ENCODE measurements at regions not wholly inside any gene's neighbourhood (a gene's known extent, or its start where the extent isn't known, plus 50 kb on each side); places are given as distances from the start of the nearest gene placed in this dataset.
"Not testable (repeated sequence)": the region's sequence is repeated elsewhere in the genome, so short reads cannot be mapped to it uniquely, and the experiment has no call there.

- H3K9me2 ChIP-seq (replicated peaks; ENCODE audit: insufficient read depth, low read length): no peaks in the 10 kb centered on the region
- DNase-seq: no peak
- no peaks in the 10 kb centered on the region for H3K79me2 ChIP-seq (ENCODE audit: low read length)
- H3K9ac ChIP-seq (ENCODE audit: low read length): no peak overlapping the region
- no peak overlapping the region for H3K4me3 ChIP-seq (ENCODE audit: low read length)
- H2AFZ ChIP-seq (ENCODE audit: low read length): no peak overlapping the region
- no peaks in the 10 kb centered on the region for H3K36me3 ChIP-seq (ENCODE audit: insufficient read depth, low read length)
- no peaks in the 10 kb centered on the region for H4K20me1 ChIP-seq (ENCODE audit: insufficient read depth, low read depth, low read length)
- no peak overlapping the region for H3K27ac ChIP-seq (ENCODE audit: low read length)
- no peaks in the 10 kb centered on the region for H3K27me3 ChIP-seq (ENCODE audit: low read length)
- H3K4me2 ChIP-seq (ENCODE audit: low read depth, low read length, poor library complexity, severe bottlenecking): no peak overlapping the region
- no peaks in the 10 kb centered on the region for H3K9me3 ChIP-seq (ENCODE audit: low read length)
- H3K4me1 ChIP-seq (ENCODE audit: low read length): no peaks in the 10 kb centered on the region
Observed at GRCh38 chr19:30943101-30943843, 406.0 kb downstream of the TSHZ3 start.

DNA sequence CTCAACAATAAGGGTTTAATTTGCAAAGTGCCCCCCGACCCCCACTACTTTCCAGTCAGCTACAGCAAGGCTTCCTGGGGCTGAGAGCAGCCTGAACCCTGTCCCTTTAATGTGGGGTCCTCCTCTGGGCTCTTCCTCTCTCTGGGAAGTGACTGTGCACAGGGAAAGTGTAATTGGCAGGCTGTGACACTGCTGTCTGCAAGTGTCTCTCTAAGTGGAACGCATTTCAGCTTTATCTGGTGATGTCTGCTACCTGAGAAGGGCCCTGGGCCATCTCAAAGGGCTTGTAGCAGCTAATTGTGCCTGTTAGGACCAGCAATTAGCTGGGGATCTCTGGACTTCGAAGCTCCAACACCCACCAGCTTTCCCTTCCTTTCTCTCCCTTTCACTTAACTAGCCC, 406.6 kb downstream of the TSHZ3 start:
- DNase-seq: no peak
- Histone ChIP-seq H3K4me3 (ENCODE audit: low read length) (no peak overlapping the region), H3K27me3 (ENCODE audit: low read length) (no peaks in the 10 kb centered on the region), H3K4me1 (ENCODE audit: low read length) (no peaks in the 10 kb centered on the region), H3K9me3 (ENCODE audit: low read length) (no peaks in the 10 kb centered on the region), H3K9me2 (replicated peaks; ENCODE audit: insufficient read depth, low read length) (no peaks in the 10 kb centered on the region), H3K27ac (ENCODE audit: low read length) (no peak overlapping the region), H3K79me2 (ENCODE audit: low read length) (no peaks in the 10 kb centered on the region), H4K20me1 (ENCODE audit: insufficient read depth, low read depth, low read length) (no peaks in the 10 kb centered on the region), H3K36me3 (ENCODE audit: insufficient read depth, low read length) (no peaks in the 10 kb centered on the region), H3K4me2 (ENCODE audit: low read depth, low read length, poor library complexity, severe bottlenecking) (no peak overlapping the region), H3K9ac (ENCODE audit: low read length) (no peak overlapping the region), H2AFZ (ENCODE audit: low read length) (no peak overlapping the region)

DNA sequence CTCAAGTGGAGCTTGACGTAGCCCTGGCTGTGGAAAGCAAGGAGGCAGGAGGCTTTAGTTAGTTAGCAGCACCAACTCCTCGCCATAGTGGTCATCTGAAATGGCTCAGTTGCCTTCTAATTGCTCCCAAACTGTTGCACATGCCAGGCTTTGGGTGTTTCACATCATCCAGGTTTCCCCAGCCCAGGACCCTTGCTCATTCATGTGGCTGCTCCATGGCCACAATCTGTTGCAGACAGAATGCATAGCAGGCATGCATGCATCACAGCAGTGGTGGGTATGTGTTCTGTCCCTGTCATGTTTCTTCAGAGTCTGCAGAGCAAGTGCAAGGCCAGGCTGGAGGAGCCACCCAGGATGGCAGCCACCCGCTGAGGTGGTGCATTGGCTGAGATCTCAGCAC, 407.6 kb downstream of the TSHZ3 start:
- Histone ChIP-seq H3K27ac (ENCODE audit: low read length) (no peak overlapping the region), H4K20me1 (ENCODE audit: insufficient read depth, low read depth, low read length) (no peaks in the 10 kb centered on the region), H3K9me3 (ENCODE audit: low read length) (no peaks in the 10 kb centered on the region), H3K4me1 (ENCODE audit: low read length) (no peaks in the 10 kb centered on the region), H3K36me3 (ENCODE audit: insufficient read depth, low read length) (no peaks in the 10 kb centered on the region), H3K27me3 (ENCODE audit: low read length) (no peaks in the 10 kb centered on the region), H2AFZ (ENCODE audit: low read length) (no peak overlapping the region), H3K4me3 (ENCODE audit: low read length) (no peak overlapping the region), H3K9me2 (replicated peaks; ENCODE audit: insufficient read depth, low read length) (no peaks in the 10 kb centered on the region), H3K79me2 (ENCODE audit: low read length) (no peaks in the 10 kb centered on the region), H3K9ac (ENCODE audit: low read length) (no peak overlapping the region), H3K4me2 (ENCODE audit: low read depth, low read length, poor library complexity, severe bottlenecking) (no peak overlapping the region)
- DNase-seq: no peak

DNA sequence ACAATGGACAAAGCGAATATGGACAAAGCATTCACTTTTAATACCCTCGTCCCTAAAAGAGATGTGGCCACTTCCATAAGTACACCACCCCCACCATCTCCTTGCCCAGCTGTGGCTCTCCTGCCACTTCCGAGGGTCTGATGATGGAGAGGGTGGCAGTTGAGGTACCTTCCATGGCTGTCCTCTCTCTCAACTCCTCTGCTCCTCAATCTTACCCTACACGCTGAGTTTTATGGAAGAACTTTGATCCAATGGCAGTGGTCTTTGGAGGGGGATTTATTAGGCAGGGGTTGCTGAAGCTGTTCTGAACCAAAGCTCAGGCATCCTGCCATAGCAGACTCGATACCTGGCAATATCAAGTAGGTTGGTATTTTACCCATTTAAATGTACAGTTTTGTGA, 413.0 kb downstream of the TSHZ3 start:
- no peaks in the 10 kb centered on the region for H3K9me2 ChIP-seq (replicated peaks; ENCODE audit: insufficient read depth, low read length)

GRCh38 chr19:30935146-30935545, 414.1 kb downstream of the TSHZ3 start:
- Histone ChIP-seq H4K20me1 (ENCODE audit: insufficient read depth, low read depth, low read length) (no peaks in the 10 kb centered on the region), H3K4me2 (ENCODE audit: low read depth, low read length, poor library complexity, severe bottlenecking) (no peak overlapping the region), H3K9me3 (ENCODE audit: low read length) (no peaks in the 10 kb centered on the region), H3K4me1 (ENCODE audit: low read length) (no peaks in the 10 kb centered on the region), H3K27me3 (ENCODE audit: low read length) (no peaks in the 10 kb centered on the region), H3K4me3 (ENCODE audit: low read length) (no peak overlapping the region), H3K9ac (ENCODE audit: low read length) (no peak overlapping the region), H3K27ac (ENCODE audit: low read length) (no peak overlapping the region), H3K36me3 (ENCODE audit: insufficient read depth, low read length) (no peaks in the 10 kb centered on the region), H2AFZ (ENCODE audit: low read length) (no peak overlapping the region), H3K79me2 (ENCODE audit: low read length) (no peaks in the 10 kb centered on the region), H3K9me2 (replicated peaks; ENCODE audit: insufficient read depth, low read length) (no peaks in the 10 kb centered on the region)
- no peak for DNase-seq

More for the DNA sequence above, 413.0 kb downstream of the TSHZ3 start:
- Histone ChIP-seq H4K20me1 (ENCODE audit: insufficient read depth, low read depth, low read length) (no peaks in the 10 kb centered on the region), H3K9ac (ENCODE audit: low read length) (no peak overlapping the region), H3K4me1 (ENCODE audit: low read length) (no peaks in the 10 kb centered on the region), H3K27ac (ENCODE audit: low read length) (no peak overlapping the region), H3K79me2 (ENCODE audit: low read length) (no peaks in the 10 kb centered on the region), H3K4me2 (ENCODE audit: low read depth, low read length, poor library complexity, severe bottlenecking) (no peak overlapping the region), H3K36me3 (ENCODE audit: insufficient read depth, low read length) (no peaks in the 10 kb centered on the region), H3K9me3 (ENCODE audit: low read length) (no peaks in the 10 kb centered on the region), H2AFZ (ENCODE audit: low read length) (no peak overlapping the region), H3K27me3 (ENCODE audit: low read length) (no peaks in the 10 kb centered on the region), H3K4me3 (ENCODE audit: low read length) (no peak overlapping the region)
- DNase-seq: no peak

DNA sequence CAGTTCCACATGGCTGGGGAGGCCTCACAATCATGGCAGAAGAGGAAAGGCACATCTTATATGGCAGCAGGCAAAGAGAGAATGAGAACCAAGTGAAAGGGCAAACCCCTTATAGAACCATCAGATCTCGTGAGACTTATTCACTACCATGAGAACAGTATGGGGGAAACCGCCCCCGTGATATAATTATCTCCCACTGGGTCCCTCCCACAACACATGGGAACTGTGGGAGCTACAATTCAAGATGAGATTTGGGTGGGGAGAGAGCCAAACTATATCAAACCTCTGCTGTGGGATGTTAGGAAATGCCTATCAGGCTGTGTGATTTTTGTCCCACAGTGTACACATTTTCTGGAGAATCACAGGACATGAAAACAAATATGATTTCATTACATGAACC, 415.8 kb downstream of the TSHZ3 start:
- not testable (repeated sequence) for H3K4me2 ChIP-seq (ENCODE audit: low read depth, low read length, poor library complexity, severe bottlenecking); H3K9me3 ChIP-seq (ENCODE audit: low read length); DNase-seq; H2AFZ ChIP-seq (ENCODE audit: low read length); H3K4me3 ChIP-seq (ENCODE audit: low read length); H3K27me3 ChIP-seq (ENCODE audit: low read length); H3K9ac ChIP-seq (ENCODE audit: low read length); H3K79me2 ChIP-seq (ENCODE audit: low read length); H3K36me3 ChIP-seq (ENCODE audit: insufficient read depth, low read length); H3K4me1 ChIP-seq (ENCODE audit: low read length); H3K27ac ChIP-seq (ENCODE audit: low read length); H3K9me2 ChIP-seq (replicated peaks; ENCODE audit: insufficient read depth, low read length); H4K20me1 ChIP-seq (ENCODE audit: insufficient read depth, low read depth, low read length)

- Histone ChIP-seq H3K4me1 (ENCODE audit: low read length) (no peaks in the 10 kb centered on the region), H3K4me3 (ENCODE audit: low read length) (no peak overlapping the region), H3K79me2 (ENCODE audit: low read length) (no peaks in the 10 kb centered on the region), H3K9me3 (ENCODE audit: low read length) (peaks cover 6% of the 10 kb centered on the region; the same call in 1 of the 2 replicates), H3K36me3 (ENCODE audit: insufficient read depth, low read length) (no peaks in the 10 kb centered on the region), H2AFZ (ENCODE audit: low read length) (no peak overlapping the region), H3K9me2 (replicated peaks; ENCODE audit: insufficient read depth, low read length) (no peaks in the 10 kb centered on the region), H3K27ac (ENCODE audit: low read length) (no peak overlapping the region), H3K9ac (ENCODE audit: low read length) (no peak overlapping the region), H3K4me2 (ENCODE audit: low read depth, low read length, poor library complexity, severe bottlenecking) (no peak overlapping the region), H4K20me1 (ENCODE audit: insufficient read depth, low read depth, low read length) (no peaks in the 10 kb centered on the region), H3K27me3 (ENCODE audit: low read length) (peaks cover 3% of the 10 kb centered on the region; the same call in 1 of the 2 replicates)
- no peak for DNase-seq
Observed at GRCh38 chr19:30932854-30933253, 416.4 kb downstream of the TSHZ3 start.

GRCh38 chr19:30930941-30931706, 418.1 kb downstream of the TSHZ3 start:
- no peak overlapping the region for H3K4me2 ChIP-seq (ENCODE audit: low read depth, low read length, poor library complexity, severe bottlenecking)
- H3K4me1 ChIP-seq (ENCODE audit: low read length): no peaks in the 10 kb centered on the region
- peaks cover 6% of the 10 kb centered on the region; the same call in 1 of the 2 replicates for H3K9me3 ChIP-seq (ENCODE audit: low read length)
- no peak overlapping the region for H3K9ac ChIP-seq (ENCODE audit: low read length)
- no peaks in the 10 kb centered on the region for H3K9me2 ChIP-seq (replicated peaks; ENCODE audit: insufficient read depth, low read length)
- no peak overlapping the region for H2AFZ ChIP-seq (ENCODE audit: low read length)
- no peak overlapping the region for H3K27ac ChIP-seq (ENCODE audit: low read length)
- no peak overlapping the region for H3K4me3 ChIP-seq (ENCODE audit: low read length)
- DNase-seq: no peak
- H4K20me1 ChIP-seq (ENCODE audit: insufficient read depth, low read depth, low read length): no peaks in the 10 kb centered on the region
- no peaks in the 10 kb centered on the region for H3K36me3 ChIP-seq (ENCODE audit: insufficient read depth, low read length)
- peaks cover 3% of the 10 kb centered on the region; the same call in 1 of the 2 replicates for H3K27me3 ChIP-seq (ENCODE audit: low read length)
- no peaks in the 10 kb centered on the region for H3K79me2 ChIP-seq (ENCODE audit: low read length)

Measured in Karpas-422 (cell line).